ENCODE measurements at regions not wholly inside any gene's neighbourhood (a gene's known extent, or its start where the extent isn't known, plus 50 kb on each side); places are given as distances from the start of the nearest gene placed in this dataset.
"Not testable (repeated sequence)": the region's sequence is repeated elsewhere in the genome, so short reads cannot be mapped to it uniquely, and the experiment has no call there.

DNA sequence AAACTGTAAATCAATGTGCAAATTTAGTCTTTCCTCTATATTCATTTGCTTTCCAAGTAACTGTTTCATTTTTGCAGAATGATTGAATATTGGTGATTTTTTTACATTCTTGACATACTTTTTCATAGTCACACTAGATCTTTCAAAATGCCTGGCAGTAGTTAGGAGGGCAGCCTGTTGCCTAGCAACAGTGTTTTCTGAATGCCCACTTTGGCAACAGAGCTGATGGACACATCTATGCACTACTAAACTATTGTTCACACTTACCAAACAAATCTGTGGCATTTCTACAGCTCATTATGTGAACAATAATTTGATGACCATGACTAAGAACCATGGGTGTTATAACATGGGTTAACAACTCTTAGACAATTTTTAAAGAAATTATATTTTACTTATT, 438.0 kb upstream of the IMPG1 start:
- no peak for FAIRE-seq

DNA sequence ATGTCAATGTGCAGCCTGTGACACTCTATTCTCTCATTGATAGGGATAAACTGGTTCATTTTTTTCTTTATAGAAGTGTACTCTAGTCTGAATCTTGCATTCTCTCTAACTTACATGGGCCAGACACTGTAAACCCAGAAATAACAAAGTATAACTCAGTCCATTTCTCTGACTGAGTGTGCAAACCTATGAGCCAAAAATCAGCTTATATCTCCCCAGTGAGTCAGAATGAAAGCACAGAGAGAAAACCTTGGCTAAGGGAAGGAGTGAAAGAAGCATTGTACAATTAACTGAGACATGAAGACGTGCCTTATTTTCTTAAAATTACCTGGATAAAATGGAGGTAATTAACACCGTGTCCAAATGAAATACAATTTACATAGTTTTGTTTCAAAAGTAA, 436.9 kb upstream of the IMPG1 start:
- no peak for FAIRE-seq

DNA sequence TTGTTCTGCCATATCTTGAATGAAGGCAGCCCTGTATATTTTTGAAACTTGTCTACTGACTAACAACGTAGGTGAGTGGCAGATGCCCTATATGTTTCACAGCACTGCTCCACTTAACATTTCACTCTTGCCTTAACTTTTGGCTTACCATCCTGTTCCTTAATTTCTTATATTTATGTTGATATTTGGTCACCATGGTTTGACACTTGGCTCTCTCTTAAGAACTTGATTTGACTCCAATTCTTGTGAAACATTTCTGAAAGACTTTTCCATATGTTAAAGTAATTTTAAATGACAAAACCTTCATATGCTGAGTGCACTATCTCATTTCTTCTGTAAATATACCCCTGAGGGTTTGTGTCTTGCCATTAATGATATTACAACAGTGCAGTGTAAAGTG, 434.3 kb upstream of the IMPG1 start:
- no peak for FAIRE-seq

DNA sequence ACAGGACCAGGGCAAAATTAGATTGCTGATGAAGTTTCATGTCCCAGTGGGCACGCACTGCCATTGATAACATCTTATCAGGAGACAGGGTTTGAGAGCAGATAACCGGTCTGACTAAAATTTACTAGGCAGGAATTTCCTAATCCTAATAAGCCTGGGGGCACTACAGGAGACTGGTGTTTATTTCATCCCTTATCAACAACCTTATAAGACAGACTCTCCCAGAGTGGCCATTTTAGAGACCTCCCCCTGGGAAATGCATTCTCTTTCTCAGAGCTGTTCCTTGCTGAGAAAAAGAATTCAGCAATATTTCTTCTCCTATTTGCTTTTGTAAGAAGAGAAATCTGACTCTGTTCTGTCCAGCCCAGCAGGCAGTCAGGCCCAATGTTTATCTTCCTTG, 423.4 kb upstream of the IMPG1 start:
- no peak for FAIRE-seq

DNA sequence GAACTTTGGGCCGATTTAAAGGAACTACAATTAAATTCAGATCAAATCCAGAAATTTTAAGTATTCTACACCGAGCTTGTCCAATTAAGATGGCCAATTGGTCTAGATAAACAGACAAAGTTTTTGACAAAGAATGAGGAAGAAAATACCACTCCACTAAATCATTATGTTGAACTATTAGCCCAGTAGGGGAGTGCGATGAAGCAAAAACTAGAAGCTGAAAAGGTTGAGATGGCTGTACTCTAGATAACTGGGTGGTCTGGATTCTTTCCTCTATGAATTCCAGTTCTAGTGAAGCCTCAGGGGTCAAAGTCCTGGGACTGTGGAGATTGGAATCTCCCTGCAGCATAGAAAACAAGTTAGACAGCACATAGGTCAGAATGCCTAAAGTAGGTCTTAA, 418.9 kb upstream of the IMPG1 start:
- FAIRE-seq, result not testable (repeated sequence)

DNA sequence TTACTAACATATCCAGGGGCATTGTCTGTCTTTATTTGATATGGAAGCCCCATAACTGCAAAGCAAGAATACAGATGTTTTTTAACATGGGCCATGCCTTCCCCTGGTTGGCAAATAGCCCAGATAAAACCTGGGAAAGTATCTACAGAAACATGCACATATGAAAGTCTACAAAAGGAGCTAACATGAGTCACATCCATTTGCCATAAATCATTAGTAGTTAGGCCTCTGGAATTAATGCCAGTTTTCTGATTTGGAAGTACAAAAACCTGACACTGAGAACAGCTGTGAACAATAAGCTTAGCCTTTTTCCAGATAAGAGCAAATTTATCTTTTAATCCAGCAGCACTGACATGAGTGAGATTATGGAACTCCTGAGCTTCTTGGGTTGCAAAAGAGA, 418.0 kb upstream of the IMPG1 start:
- FAIRE-seq, result no peak

DNA sequence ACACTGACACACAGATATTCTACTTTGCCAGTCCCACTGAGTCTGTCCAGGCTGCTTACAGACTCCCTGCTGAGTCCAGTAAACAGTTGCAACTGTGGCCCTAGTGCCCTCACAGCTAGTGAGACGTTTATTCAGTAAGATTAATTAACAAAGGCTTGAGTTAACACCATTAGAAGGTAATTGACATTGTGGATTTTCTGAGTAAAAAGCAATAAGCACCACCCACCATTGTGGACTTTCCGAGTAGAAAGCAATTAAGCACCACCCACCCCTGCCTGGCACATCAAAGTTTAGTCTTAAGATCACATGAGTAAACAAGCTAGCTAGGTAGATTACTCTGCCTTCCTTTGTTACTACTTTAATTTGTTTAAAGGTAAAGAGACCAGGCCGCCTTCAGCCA, 408.6 kb upstream of the IMPG1 start:
- FAIRE-seq, result no peak

DNA sequence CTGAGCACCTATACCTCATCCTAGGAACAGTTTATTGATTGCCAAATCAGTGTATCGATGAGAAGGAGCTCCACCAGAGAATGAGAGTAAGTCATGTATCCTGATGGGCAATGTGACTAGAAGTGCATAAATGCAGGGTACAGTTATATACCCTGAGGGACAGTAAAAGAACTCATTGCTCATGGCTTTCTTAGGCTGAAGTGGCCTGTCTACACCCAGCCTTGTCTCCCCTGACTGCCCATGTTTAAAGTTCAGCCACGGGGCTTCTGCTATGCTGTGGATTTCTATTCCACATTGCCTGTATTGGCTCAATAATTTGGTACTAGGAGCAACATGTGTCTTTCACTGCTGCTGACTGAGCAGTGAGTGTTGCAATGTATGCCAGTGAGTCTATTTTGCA, 400.4 kb upstream of the IMPG1 start:
- no peak for FAIRE-seq

DNA sequence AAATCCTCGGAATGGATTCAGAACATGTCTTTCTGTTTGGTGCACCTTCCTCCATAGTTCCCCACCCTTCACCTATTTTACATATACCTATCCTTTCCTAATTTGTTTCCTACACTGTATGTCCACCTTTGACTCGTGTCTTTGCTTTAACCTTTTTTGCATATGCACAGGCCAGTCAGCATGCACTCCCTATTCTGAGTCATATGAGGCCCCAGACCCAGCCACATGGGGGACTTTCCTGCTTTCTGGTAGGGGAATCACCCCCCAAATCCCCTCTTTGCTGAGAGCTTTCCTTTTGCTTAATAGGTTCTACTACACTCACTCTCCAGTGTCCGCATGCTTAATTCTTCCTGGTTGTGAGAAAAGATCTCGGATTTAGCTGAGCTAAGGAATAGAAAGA, 393.8 kb upstream of the IMPG1 start:
- no peak for FAIRE-seq

DNA sequence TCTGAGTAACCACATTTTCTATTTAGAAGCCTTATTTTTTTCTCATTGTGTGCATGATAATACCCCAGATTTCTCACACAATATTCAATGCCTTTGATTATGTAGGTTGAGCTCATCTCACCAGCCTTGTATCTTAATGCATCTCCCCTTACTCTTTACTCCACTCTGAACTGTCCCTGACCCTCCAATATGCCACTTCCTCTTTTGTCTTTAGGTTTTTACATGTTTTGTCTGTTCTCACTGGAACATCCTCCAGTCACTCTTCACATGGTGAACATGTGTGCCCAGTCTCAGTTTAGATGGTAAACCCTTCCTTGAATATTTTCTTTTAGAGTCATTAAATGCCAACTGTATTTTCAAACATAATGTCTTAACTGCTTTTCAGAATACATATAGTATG, 392.9 kb upstream of the IMPG1 start:
- FAIRE-seq, result no peak

DNA sequence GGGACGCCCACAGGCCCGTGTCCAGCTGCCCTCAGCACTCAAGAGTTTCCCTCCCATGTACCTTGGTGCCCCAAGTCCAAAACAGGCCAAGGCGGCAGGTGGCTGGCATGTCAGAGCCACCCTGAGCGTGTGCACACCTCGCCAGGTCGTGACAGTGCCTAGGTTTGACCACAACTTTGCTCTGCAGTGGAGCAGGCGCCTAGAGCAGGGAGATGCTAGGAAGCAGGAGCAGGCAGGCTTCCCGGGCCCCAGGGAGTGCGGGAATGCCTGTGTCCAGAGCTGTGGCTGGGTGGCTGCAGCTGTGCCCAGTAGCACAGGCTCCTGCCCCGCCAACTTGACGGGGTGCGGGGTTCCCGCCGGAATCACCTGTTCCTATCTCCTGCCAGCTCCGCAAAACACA, 380.8 kb upstream of the IMPG1 start:
- FAIRE-seq, result no peak

DNA sequence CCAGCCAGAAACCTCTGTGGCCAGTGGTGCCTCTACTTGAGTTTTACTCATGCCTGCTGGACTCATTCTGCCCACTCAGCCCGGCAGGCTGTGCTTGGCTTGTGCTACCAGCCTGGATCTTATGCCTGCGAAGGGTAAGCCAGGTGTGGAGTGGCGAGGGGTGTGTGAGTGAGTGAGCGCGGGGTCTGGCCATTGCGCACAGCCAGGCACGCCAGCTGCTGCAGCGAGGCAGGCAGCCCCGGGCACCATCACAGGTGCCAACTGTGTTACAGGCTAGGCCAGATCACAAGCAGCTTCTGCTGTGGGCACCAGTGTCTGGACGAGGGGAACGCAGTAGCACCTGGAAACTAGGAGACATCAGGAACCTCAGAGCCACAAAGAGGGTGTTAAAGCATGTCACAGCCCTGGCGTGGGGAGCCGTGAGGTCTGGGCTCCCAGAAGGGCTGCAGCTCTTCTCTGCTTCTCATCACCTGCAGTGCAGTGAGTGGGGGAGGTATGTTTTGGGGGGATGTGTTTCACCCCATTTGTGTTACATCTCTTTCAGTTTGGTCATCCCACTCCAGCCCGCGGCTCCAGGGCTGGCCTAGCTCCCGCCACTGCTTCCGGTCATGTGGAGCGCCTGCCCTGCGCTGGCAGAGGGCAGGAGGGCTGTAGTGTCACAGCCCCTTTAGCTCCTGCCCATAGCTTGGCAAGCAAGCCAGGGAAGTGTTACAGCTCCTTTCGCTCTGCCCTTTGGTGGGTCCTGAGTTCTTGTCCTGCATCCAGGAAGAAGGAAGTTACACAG, 379.7 kb upstream of the IMPG1 start:
- FAIRE-seq, result no peak

DNA sequence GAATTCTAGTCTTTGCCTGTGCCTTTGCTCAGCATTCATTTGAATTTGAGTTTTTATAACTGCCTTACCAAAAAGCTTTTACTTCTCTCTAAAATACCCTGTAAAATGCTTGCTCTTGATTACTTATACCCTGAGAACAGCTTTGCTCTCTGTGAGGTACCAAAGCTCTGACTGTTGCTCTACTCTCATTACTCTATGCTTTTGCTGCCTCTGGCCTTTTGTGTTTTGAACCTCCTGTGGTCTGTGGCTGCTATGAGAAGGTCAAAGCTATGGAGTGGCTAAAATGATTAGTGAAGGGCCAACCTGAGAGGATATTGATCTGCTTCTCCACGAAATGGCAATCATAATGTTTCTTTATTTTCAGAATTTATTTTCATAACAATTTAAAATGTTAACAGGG, 375.6 kb upstream of the IMPG1 start:
- FAIRE-seq, result no peak

DNA sequence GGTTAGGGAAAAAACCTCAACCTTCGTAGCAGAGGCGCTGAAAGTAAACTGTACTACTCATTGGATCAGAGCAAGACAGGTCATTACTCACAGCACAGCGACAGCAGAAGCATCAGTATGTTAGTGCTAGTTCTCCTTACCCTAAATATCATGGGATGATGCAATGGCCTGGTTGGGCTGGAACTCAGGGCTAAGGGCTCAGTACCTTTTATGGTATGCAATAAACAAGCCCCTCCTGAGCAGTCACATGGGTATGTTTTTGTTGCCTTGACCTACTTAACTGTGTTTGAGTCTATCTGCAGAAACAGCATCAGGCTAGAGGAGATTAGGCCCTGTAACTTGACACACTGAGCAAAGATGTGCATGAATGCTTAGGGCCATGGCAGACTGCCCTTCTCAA, 369.4 kb upstream of the IMPG1 start:
- no peak for FAIRE-seq

DNA sequence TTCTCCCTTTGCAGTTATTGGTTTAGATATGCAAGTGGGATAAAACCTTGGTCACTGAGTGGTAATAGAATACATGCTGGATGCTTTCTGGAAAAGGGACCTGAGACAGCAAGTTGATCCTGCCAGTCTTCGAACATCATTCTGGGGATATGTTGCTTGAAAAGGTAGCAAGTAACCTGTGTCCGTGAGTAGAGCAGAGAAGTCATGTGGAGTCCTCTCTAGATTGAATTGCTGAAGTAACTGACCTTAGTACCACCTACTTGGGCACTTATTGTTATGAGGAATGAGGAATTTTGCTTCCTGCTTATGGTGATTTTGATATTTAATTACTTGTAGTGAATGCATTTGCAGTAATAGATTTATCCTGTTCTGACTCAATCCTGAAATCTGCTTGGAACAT, 367.3 kb upstream of the IMPG1 start:
- FAIRE-seq, result no peak

DNA sequence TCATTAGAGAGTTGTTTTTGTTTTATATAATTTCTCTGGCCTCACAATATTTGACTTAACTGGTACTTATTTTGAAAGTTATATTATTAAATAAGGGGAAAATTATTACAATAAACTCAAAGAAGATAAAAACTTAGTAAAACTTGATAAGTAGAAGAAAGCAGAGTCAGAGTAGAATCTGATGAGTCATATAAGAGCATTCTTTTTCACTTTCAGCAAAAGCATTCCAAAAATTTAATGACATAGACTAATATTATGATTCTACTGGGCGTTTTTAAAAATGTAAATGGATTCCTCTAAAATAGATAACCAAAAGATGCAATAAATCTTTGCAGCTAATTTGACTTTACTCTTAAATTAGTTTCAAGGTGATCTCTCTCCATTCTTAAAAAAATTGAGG, 366.3 kb upstream of the IMPG1 start:
- no peak for FAIRE-seq

DNA sequence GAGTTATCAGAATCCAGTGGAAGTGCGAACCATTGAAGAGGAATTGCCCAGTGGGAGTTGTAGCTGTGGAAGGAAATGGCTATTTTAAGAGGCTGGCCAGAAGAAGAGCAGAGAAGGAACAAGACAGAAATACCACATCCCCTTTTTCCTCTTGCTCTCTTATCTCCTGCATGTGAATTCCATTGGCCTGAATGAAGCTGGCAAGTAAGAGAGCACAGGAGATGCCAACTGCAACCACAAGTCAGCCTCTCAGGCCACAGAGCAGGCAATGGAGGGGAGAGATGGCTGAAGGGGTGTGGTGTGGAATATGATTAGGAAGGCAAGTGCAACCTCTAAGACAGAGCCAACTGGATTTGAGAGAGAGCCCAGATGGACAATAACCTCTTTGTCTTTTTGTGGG, 362.7 kb upstream of the IMPG1 start:
- FAIRE-seq, result no peak

DNA sequence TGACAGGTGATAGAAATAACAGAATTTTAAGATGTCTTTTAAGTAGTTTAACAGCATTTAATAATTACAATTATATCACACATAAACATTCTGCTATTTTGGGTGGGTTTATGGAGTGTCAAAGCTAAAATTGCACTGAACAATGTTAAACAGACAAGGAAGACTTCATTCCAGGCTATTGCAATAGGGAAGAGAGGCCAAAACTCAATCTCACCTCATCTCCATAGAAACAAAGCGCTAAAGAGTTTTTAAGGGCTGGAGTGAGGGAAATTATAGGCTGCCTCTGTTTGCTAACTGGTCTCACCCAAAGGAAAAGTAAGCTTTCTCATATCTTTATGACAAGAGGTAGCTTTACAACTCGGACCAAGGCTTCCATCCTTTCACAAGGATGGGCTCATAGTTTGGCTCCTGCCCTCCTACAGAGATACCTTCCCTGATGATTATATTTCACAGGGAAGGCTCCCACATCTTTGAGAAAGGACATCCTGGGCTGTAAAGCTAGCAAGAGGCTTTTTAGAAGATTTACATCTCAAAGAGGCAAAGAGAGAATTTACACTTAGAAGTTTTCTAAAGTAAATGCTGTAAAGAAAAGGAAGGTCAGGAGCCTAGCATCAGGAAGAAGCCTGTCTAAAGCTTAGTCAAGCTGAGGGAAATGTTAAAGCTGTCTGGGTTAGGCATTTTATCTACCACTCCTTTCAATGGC, 350.2 kb upstream of the IMPG1 start:
- no peak for FAIRE-seq

DNA sequence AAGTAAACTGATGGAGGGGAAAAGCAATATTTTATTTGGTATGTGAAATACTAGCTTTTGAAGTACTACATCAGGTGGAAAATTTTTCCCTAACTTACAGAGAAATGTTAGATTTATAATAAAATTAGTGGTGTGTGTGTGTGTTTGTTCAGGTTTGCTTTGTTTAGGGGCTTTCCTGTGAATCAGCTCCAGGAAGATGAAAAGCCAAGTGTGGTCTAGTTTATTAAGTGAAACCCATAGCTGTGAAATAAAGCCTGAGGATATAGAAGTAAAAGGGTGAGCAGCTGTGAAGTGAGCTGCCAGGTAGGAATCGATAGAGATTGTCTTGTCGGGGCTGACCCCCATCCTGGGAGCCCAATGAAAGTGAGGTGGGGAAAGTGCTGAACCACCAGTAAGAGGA, 347.6 kb upstream of the IMPG1 start:
- no peak for FAIRE-seq

DNA sequence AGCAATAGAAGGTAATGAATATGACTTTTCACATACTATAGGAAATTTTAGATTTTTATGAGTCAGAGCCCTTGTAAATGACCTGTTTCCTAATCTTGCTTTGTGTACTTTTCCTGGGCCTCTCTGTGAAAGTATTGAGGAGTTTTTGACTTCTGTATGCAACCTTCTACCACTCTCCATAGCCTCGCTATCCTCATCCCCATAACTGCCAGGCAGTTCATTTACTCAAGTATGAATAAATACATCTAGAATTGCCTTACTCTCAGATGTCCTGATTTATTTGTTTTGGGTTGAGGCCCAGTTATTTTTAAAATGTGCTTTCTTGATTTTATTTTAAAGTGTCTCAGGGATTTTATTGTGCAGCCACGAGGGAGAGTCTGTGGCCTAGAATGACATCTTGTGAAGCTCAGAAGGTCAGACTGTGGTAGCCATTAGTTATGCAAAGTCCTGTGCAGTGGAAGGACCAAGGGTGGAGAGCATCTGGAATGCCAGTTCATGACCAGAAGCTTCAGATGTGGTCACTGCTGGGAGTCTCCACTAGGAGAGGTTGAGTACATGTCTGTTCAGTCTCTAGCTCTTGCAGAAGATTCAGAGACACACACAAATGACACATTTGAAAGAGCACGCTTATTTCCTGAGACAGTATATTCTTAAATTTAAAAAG, 346.2 kb upstream of the IMPG1 start:
- no peak for FAIRE-seq

DNA sequence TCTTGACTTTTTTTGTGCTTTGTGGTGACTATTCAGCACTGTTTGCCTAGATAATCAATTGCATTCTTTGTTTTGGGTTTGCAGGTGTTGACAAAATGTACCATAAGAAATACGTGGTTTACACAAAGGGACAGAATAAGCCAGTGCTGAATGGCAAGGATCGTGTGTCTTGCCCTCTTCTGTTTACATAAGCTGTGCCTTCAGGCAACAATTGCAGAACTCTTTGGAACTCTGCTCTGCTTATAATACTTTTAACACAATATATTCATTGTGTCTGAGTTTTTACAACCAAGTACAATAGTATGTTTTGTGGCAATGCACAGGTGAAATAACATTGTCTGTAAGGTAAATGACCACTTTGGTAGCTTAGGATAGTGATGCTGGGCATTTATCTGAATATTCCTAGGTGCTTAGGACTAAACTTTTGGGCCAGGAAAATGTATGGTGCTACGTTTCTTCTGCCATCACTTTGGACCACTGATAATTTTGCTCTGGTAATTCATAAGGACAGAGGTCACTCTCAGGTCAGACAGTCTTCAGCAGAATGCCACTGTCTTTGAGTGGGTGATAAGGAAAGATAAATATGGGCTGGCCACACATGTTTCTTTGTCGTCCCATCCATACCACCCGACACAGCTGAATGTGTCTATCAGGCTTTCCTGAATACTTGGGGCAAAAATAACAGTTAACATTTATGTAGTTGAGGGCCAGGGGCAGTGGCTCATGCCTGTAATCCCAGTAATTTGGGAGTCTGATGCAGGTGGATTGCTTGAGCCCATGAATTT, 344.6 kb upstream of the IMPG1 start:
- FAIRE-seq, result no peak

DNA sequence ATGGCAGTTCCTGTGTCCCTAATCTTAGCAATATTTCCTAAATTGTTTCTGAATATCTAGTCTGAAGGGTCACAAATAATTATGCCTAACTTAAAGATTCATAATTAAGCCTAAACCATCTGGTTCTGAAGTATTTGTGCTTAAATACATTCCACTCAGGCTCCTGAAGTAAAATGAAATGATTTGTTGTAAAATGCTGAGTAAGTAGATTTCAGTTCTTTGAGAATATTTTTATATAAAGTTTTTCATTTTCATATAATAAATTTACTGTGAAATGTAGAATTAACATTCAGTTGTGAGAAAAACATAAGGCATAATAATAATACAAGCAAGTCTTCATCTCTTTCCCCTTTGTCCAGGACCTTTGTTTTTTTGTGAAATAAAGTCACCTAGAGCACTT, 330.6 kb upstream of the IMPG1 start:
- no peak for FAIRE-seq

DNA sequence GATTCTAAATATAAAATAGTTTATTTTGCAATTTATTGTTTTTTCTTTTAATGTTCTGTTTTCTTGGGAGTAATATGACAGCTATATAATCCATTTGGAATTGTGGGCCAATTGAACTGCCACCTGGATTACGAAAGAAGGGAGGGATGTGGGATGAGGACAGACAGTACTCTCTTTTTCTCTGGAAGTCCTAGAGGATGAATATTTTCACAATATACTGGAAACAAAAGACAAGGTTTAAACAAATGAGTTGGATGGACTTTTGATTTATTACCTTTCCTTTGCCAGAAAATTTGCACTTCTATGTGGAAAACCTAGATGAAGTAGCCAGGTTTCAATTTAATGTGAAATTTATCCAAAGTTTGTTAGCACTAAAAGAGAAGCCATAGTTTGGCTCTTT, 325.5 kb upstream of the IMPG1 start:
- no peak for FAIRE-seq

Data from endometrium (tissue), 2 donors.